KMS-11 (cell line): ENCODE measurements at regions not wholly inside any gene's neighbourhood (a gene's known extent, or its start where the extent isn't known, plus 50 kb on each side); places are given as distances from the start of the nearest gene placed in this dataset.

ENCODE experiments used
- H2AFZ ChIP-seq: fragments of 200-600 bp; sonication (generic); 2 replicates; pipeline ENCODE4 v1.6.1; 2016; ENCODE audit warnings: antibody characterized with exemption, mixed run types, low read depth
- H3K27ac ChIP-seq: fragments of 200-600 bp; sonication (generic); 2 replicates; pipeline ENCODE4 v1.6.1; 2016; ENCODE audit warnings: mild to moderate bottlenecking, mixed run types
- H3K27me3 ChIP-seq: fragments of 200-600 bp; sonication (generic); 2 replicates; pipeline ENCODE4 v1.6.1; 2017; ENCODE audit warnings: mild to moderate bottlenecking, low read depth, mixed run types, moderate library complexity; ENCODE audit not compliant: insufficient read depth
- H3K36me3 ChIP-seq: fragments of 200-600 bp; sonication (generic); 2 replicates; pipeline ENCODE4 v1.6.1; 2017; ENCODE audit warnings: mild to moderate bottlenecking, mixed run types; ENCODE audit not compliant: insufficient read depth
- H3K4me1 ChIP-seq: fragments of 200-600 bp; sonication (generic); 2 replicates; pipeline ENCODE4 v1.6.1; 2016; ENCODE audit warnings: mild to moderate bottlenecking, low read depth, mixed run types; ENCODE audit not compliant: poor library complexity, severe bottlenecking
- H3K4me2 ChIP-seq: fragments of 200-600 bp; sonication (generic); 2 replicates; pipeline ENCODE4 v1.7.0; 2016; ENCODE audit warnings: mild to moderate bottlenecking, mixed run types
- H3K4me3 ChIP-seq: fragments of 200-600 bp; sonication (generic); IDR thresholded peaks from 2 replicates; pipeline ENCODE4 v1.6.1; 2017; ENCODE audit warnings: low read depth, low read length, mixed read lengths; ENCODE audit not compliant: insufficient read depth
- H3K79me2 ChIP-seq: fragments of 200-600 bp; sonication (generic); 2 replicates; pipeline ENCODE4 v1.6.1; 2016; ENCODE audit warnings: low read depth, mixed run types; ENCODE audit not compliant: insufficient read depth
- H3K9ac ChIP-seq: fragments of 200-600 bp; sonication (generic); 2 replicates; pipeline ENCODE4 v1.6.1; 2016; ENCODE audit warnings: mild to moderate bottlenecking, mixed run types
- H4K20me1 ChIP-seq: fragments of 200-600 bp; sonication (generic); 2 replicates; pipeline ENCODE4 v1.6.1; 2016; ENCODE audit warnings: mild to moderate bottlenecking, mixed run types; ENCODE audit not compliant: insufficient read depth
- TF ChIP-seq, protein P1 (sequence below): fragments of 200-600 bp; sonication (generic); conservative IDR thresholded peaks from 2 replicates; pipeline ENCODE4 v1.6.1; 2017; ENCODE audit warnings: low read depth, mild to moderate bottlenecking, antibody characterized with exemption, low read length, moderate library complexity, mixed read lengths

DNA sequence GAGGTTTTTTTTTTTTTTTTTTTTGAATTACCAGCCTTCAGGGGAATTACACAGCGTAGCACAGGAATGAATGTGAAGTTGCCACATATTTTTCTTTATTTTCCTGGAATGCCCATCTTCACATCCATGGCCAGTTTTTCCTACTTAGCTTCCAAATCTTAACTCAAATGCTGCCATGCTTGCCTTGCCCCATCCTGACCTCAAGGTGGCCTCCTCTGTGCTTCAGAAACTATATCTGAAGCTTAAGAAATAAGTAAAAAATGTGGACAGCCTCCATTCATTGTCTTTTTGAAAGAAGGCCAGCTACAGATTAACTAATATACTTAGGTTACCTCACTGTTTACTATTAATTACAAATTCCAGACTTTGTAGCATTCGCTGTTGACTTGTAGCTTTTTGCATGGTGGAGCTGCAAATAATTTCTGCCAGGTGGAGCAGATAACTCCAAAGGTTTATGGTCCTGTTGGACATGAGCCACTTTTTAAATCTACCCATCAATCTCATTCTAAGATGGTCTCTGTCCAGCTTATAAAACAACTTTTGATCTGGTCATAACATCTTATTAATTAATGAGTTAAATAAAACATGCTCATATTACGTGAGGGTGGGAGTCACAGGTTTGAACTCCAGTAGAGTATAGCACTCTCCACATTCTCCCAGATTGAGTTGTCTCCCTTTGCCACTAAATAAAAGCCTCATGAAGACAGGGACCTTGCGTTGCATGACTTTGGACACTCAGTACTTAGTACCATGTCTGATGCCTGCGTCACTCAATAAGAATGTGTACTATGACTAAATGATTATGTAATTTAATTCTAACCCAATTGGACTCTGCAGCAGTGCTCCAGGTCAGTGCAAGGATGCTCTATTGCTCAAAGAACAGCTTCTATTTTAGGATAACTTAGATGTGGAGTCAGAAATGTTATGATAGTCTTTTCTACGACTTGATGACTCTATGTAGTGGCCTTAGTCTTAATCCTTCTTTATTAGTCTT lies 678.6 kb upstream of the CITED2 start:
- Histone ChIP-seq H3K36me3 (no peaks in the 10 kb centered on the region), H3K4me3 (no peak overlapping the region), H3K79me2 (no peaks in the 10 kb centered on the region), H3K27ac (no peak overlapping the region), H4K20me1 (no peaks in the 10 kb centered on the region), H3K27me3 (no peaks in the 10 kb centered on the region), H3K9ac (no peak overlapping the region), H2AFZ (no peak overlapping the region), H3K4me1 (no peaks in the 10 kb centered on the region), H3K4me2 (no peak overlapping the region)
- TF ChIP-seq, protein P1, sequence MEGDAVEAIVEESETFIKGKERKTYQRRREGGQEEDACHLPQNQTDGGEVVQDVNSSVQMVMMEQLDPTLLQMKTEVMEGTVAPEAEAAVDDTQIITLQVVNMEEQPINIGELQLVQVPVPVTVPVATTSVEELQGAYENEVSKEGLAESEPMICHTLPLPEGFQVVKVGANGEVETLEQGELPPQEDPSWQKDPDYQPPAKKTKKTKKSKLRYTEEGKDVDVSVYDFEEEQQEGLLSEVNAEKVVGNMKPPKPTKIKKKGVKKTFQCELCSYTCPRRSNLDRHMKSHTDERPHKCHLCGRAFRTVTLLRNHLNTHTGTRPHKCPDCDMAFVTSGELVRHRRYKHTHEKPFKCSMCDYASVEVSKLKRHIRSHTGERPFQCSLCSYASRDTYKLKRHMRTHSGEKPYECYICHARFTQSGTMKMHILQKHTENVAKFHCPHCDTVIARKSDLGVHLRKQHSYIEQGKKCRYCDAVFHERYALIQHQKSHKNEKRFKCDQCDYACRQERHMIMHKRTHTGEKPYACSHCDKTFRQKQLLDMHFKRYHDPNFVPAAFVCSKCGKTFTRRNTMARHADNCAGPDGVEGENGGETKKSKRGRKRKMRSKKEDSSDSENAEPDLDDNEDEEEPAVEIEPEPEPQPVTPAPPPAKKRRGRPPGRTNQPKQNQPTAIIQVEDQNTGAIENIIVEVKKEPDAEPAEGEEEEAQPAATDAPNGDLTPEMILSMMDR = no peak

GRCh38 chr6:140051521-140052512 lies 677.4 kb upstream of the CITED2 start:
- Histone ChIP-seq H3K27me3 (no peaks in the 10 kb centered on the region), H3K36me3 (no peaks in the 10 kb centered on the region), H3K9ac (no peak overlapping the region), H3K4me2 (no peak overlapping the region), H3K27ac (no peak overlapping the region), H2AFZ (no peak overlapping the region), H3K4me3 (no peak overlapping the region), H3K79me2 (no peaks in the 10 kb centered on the region), H3K4me1 (no peaks in the 10 kb centered on the region), H4K20me1 (no peaks in the 10 kb centered on the region)
- TF ChIP-seq, protein P1 = no peak

DNA sequence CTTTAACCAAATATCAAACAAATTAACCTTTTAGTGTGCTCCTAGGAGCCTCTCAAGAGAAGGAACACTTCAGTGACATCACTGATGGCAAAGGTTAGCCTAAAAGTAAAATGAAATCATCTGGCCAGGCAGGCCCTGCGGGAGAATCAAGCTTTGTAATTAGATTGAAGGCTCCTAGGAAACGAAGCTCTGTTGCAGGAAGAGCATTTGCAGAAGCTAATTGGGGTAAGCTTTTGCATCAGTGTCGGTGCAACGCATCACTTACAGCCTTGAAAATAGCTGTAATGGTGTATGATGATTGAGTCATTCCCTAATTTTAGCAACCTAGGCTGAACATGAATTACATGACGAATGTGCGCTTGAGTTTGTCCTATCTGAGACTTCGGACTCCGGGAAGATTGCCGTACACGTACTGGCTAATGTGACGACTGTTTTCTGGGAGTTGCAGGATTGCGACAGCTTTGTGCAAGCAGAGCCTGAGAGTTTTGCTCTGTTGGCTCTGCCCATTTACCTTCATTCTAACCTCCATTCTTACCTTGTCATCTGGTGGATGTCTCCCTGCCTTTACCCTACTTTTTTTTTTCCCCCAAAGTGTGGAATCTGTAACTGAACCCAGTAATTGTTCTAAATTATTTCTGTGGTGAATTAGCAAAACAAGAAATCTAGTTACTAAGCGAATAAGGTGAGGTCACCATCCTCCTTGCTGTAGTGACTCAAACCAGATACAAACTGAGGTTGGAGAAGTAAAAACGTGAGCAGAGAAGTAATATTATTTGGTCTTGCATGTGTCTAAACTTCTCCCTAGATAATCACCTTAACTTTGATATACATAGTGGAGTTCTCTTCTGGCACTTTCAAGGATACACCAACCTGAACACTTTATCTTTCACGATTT lies 675.9 kb upstream of the CITED2 start:
- Histone ChIP-seq H3K79me2 (no peaks in the 10 kb centered on the region), H2AFZ (no peak overlapping the region), H4K20me1 (no peaks in the 10 kb centered on the region), H3K36me3 (no peaks in the 10 kb centered on the region), H3K4me2 (no peak overlapping the region), H3K9ac (no peak overlapping the region), H3K27me3 (no peaks in the 10 kb centered on the region), H3K4me1 (no peaks in the 10 kb centered on the region), H3K4me3 (no peak overlapping the region), H3K27ac (no peak overlapping the region)
- TF ChIP-seq, protein P1 = no peak

DNA sequence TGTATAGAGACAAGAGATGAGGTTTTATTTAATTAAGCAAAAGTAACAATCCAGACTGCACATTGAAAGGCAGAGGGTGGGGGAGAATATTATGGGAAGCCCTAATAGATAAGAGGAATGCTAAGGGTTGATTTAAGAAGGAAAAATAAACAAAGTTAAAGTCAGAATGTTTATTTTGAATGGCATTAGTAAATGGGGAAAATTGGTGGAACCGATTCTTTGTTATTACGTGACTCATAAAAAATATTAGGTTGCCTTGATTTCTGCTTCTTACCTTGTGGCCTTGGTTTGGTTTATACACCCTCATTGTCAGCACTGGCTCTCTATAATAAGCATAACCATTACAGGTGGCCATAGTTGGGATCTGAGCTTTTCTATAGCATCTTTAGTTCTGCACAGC lies 674.8 kb upstream of the CITED2 start:
- no peak overlapping the region for H3K27ac ChIP-seq
- no peaks in the 10 kb centered on the region for H4K20me1 ChIP-seq
- TF ChIP-seq, protein P1 = no peak
- no peak overlapping the region for H3K9ac ChIP-seq
- no peaks in the 10 kb centered on the region for H3K36me3 ChIP-seq
- no peak overlapping the region for H3K4me3 ChIP-seq
- no peaks in the 10 kb centered on the region for H3K27me3 ChIP-seq
- no peaks in the 10 kb centered on the region for H3K4me1 ChIP-seq
- no peaks in the 10 kb centered on the region for H3K79me2 ChIP-seq
- H3K4me2 ChIP-seq = no peak overlapping the region
- H2AFZ ChIP-seq = no peak overlapping the region
